ENCODE measurements at regions not wholly inside any gene's neighbourhood (a gene's known extent, or its start where the extent isn't known, plus 50 kb on each side); places are given as distances from the start of the nearest gene placed in this dataset.

GRCh38 chr1:199422206-199422605 lies 605.3 kb upstream of the NR5A2 start:
- H3K9me3 Mint-ChIP-seq, result peaks cover under 1 to 4% (median under 1%) of the 10 kb centered on the region in 3 donors
- H3K27me3 Mint-ChIP-seq, result peaks cover 8 to 18% of the 10 kb centered on the region in 2 donors
- ChIA-PET POLR2A (no interaction called here), CTCF (no interaction called here)
- H3K4me1 ChIP-seq (ENCODE audit: control insufficient read depth in 1 of 2, extremely low read depth in 1 of 2, insufficient read depth in 2 of 2, low read length in 2 of 2), result no peaks in the 10 kb centered on the region
- no peak overlapping the region for H3K4me3 ChIP-seq (ENCODE audit: control insufficient read depth in 1 of 2, extremely low read depth in 1 of 2, low read length in 1 of 2)
- H3K27ac Mint-ChIP-seq, result no peak overlapping the region
- H3K9me3 ChIP-seq, result peaks cover 3% of the 10 kb centered on the region
- WGBS (ENCODE audit: insufficient coverage), result 88% methylated on average over 1 of the region's 1 CpG
- DNase-seq, result no peak
- H3K27me3 ChIP-seq (replicated peaks in 1 of 2; ENCODE audit: control insufficient read depth in 2 of 2, extremely low read depth in 1 of 2, insufficient read depth in 2 of 2, low read length in 1 of 2), result no peaks in the 10 kb centered on the region
- no peak overlapping the region for H3K27ac ChIP-seq (ENCODE audit: low read length)
- no peaks in the 10 kb centered on the region for H3K36me3 Mint-ChIP-seq
- no peak for ATAC-seq (replicated peaks in 1 of 4)
- H3K4me3 Mint-ChIP-seq, result no peak overlapping the region
- no peaks in the 10 kb centered on the region for H3K36me3 ChIP-seq (ENCODE audit: control insufficient read depth in 2 of 2, extremely low read depth in 1 of 2, insufficient read depth in 1 of 2, low read length in 1 of 2)
- no peaks in the 10 kb centered on the region for H3K4me1 Mint-ChIP-seq

GRCh38 chr1:199447906-199448305 lies 579.6 kb upstream of the NR5A2 start:
- H3K4me3 ChIP-seq (ENCODE audit: control insufficient read depth in 1 of 2, extremely low read depth in 1 of 2, low read length in 1 of 2), result no peak overlapping the region
- H3K4me3 Mint-ChIP-seq, result no peak overlapping the region
- 81% methylated on average over 4 of the region's 4 CpGs for WGBS (ENCODE audit: insufficient coverage)
- H3K9me3 Mint-ChIP-seq, result peaks cover 0 to 6% (median 3%) of the 10 kb centered on the region in 3 donors
- peaks cover 0 to 11% of the 10 kb centered on the region in 2 experiments for H3K27me3 ChIP-seq (replicated peaks in 1 of 2; ENCODE audit: control insufficient read depth in 2 of 2, extremely low read depth in 1 of 2, insufficient read depth in 2 of 2, low read length in 1 of 2)
- no peaks in the 10 kb centered on the region for H3K36me3 ChIP-seq (ENCODE audit: control insufficient read depth in 2 of 2, extremely low read depth in 1 of 2, insufficient read depth in 1 of 2, low read length in 1 of 2)
- H3K4me1 Mint-ChIP-seq, result no peaks in the 10 kb centered on the region
- ATAC-seq (replicated peaks in 1 of 4), result no peak
- CTCF ChIA-PET, result no interaction called here
- no peak for DNase-seq
- H3K27me3 Mint-ChIP-seq, result peaks cover 14% of the 10 kb centered on the region in 2 donors
- no peak overlapping the region for H3K27ac ChIP-seq (ENCODE audit: low read length)
- no peak overlapping the region for H3K27ac Mint-ChIP-seq
- H3K4me1 ChIP-seq (ENCODE audit: control insufficient read depth in 1 of 2, extremely low read depth in 1 of 2, insufficient read depth in 2 of 2, low read length in 2 of 2), result no peaks in the 10 kb centered on the region
- no peaks in the 10 kb centered on the region for H3K36me3 Mint-ChIP-seq
- no peaks in the 10 kb centered on the region for H3K9me3 ChIP-seq
- POLR2A ChIA-PET, result no interaction called here

- no CpG with 5 or more reads among the region's 3 CpGs for WGBS (ENCODE audit: insufficient coverage)
- Mint-ChIP-seq H3K27ac (no peak overlapping the region), H3K36me3 (no peaks in the 10 kb centered on the region), H3K27me3 (peaks cover 14% of the 10 kb centered on the region in 2 donors), H3K4me3 (no peak overlapping the region), H3K4me1 (no peaks in the 10 kb centered on the region), H3K9me3 (peaks cover 0 to 6% (median 3%) of the 10 kb centered on the region in 3 donors)
- H3K27ac ChIP-seq (ENCODE audit: low read length), result no peak overlapping the region
- no peak for DNase-seq
- ATAC-seq (replicated peaks in 1 of 4), result no peak
- no peaks in the 10 kb centered on the region for H3K36me3 ChIP-seq (ENCODE audit: control insufficient read depth in 2 of 2, extremely low read depth in 1 of 2, insufficient read depth in 1 of 2, low read length in 1 of 2)
- peaks cover 0 to 11% of the 10 kb centered on the region in 2 experiments for H3K27me3 ChIP-seq (replicated peaks in 1 of 2; ENCODE audit: control insufficient read depth in 2 of 2, extremely low read depth in 1 of 2, insufficient read depth in 2 of 2, low read length in 1 of 2)
- ChIA-PET CTCF (no interaction called here), POLR2A (no interaction called here)
- no peaks in the 10 kb centered on the region for H3K4me1 ChIP-seq (ENCODE audit: control insufficient read depth in 1 of 2, extremely low read depth in 1 of 2, insufficient read depth in 2 of 2, low read length in 2 of 2)
- H3K9me3 ChIP-seq, result no peaks in the 10 kb centered on the region
- no peak overlapping the region for H3K4me3 ChIP-seq (ENCODE audit: control insufficient read depth in 1 of 2, extremely low read depth in 1 of 2, low read length in 1 of 2)
These were observed 578.9 kb upstream of the NR5A2 start for GRCh38 chr1:199448646-199449045.

GRCh38 chr1:199449221-199449620 lies 578.3 kb upstream of the NR5A2 start:
- Mint-ChIP-seq H3K9me3 (peaks cover 0 to 6% (median 3%) of the 10 kb centered on the region in 3 donors), H3K36me3 (no peaks in the 10 kb centered on the region), H3K27ac (no peak overlapping the region), H3K27me3 (peaks cover 14% of the 10 kb centered on the region in 2 donors), H3K4me1 (no peaks in the 10 kb centered on the region), H3K4me3 (no peak overlapping the region)
- ChIA-PET CTCF (no interaction called here), POLR2A (no interaction called here)
- H3K27ac ChIP-seq (ENCODE audit: low read length), result no peak overlapping the region
- H3K27me3 ChIP-seq (replicated peaks in 1 of 2; ENCODE audit: control insufficient read depth in 2 of 2, extremely low read depth in 1 of 2, insufficient read depth in 2 of 2, low read length in 1 of 2), result peaks cover 0 to 11% of the 10 kb centered on the region in 2 experiments
- WGBS (ENCODE audit: insufficient coverage), result 79% methylated on average over 3 of the region's 3 CpGs
- H3K36me3 ChIP-seq (ENCODE audit: control insufficient read depth in 2 of 2, extremely low read depth in 1 of 2, insufficient read depth in 1 of 2, low read length in 1 of 2), result no peaks in the 10 kb centered on the region
- H3K4me3 ChIP-seq (ENCODE audit: control insufficient read depth in 1 of 2, extremely low read depth in 1 of 2, low read length in 1 of 2), result no peak overlapping the region
- no peak for ATAC-seq (replicated peaks in 1 of 4)
- DNase-seq, result no peak
- H3K9me3 ChIP-seq, result no peaks in the 10 kb centered on the region
- H3K4me1 ChIP-seq (ENCODE audit: control insufficient read depth in 1 of 2, extremely low read depth in 1 of 2, insufficient read depth in 2 of 2, low read length in 2 of 2), result no peaks in the 10 kb centered on the region

GRCh38 chr1:199449681-199450080 lies 577.8 kb upstream of the NR5A2 start:
- H3K36me3 ChIP-seq (ENCODE audit: control insufficient read depth in 2 of 2, extremely low read depth in 1 of 2, insufficient read depth in 1 of 2, low read length in 1 of 2), result no peaks in the 10 kb centered on the region
- no peak overlapping the region for H3K4me3 ChIP-seq (ENCODE audit: control insufficient read depth in 1 of 2, extremely low read depth in 1 of 2, low read length in 1 of 2)
- peaks cover 14% of the 10 kb centered on the region in 2 donors for H3K27me3 Mint-ChIP-seq
- peaks cover 0 to 6% (median 3%) of the 10 kb centered on the region in 3 donors for H3K9me3 Mint-ChIP-seq
- 100% methylated on average over 1 of the region's 2 CpGs for WGBS (ENCODE audit: insufficient coverage)
- no peak overlapping the region for H3K4me3 Mint-ChIP-seq
- ChIA-PET CTCF (no interaction called here), POLR2A (no interaction called here)
- ATAC-seq (replicated peaks in 1 of 4) (no peak), DNase-seq (no peak)
- no peak overlapping the region for H3K27ac Mint-ChIP-seq
- H3K9me3 ChIP-seq, result no peaks in the 10 kb centered on the region
- no peaks in the 10 kb centered on the region for H3K36me3 Mint-ChIP-seq
- no peaks in the 10 kb centered on the region for H3K4me1 Mint-ChIP-seq
- no peaks in the 10 kb centered on the region for H3K4me1 ChIP-seq (ENCODE audit: control insufficient read depth in 1 of 2, extremely low read depth in 1 of 2, insufficient read depth in 2 of 2, low read length in 2 of 2)
- no peak overlapping the region for H3K27ac ChIP-seq (ENCODE audit: low read length)
- peaks cover 0 to 11% of the 10 kb centered on the region in 2 experiments for H3K27me3 ChIP-seq (replicated peaks in 1 of 2; ENCODE audit: control insufficient read depth in 2 of 2, extremely low read depth in 1 of 2, insufficient read depth in 2 of 2, low read length in 1 of 2)

- peaks cover 7 to 9% of the 10 kb centered on the region in 2 donors for H3K27me3 Mint-ChIP-seq
These were observed 574.9 kb upstream of the NR5A2 start for GRCh38 chr1:199452627-199453026.

GRCh38 chr1:199453723-199454122 lies 573.8 kb upstream of the NR5A2 start:
- no peaks in the 10 kb centered on the region for H3K9me3 Mint-ChIP-seq
- no peaks in the 10 kb centered on the region for H3K4me1 Mint-ChIP-seq
- no peaks in the 10 kb centered on the region for H3K36me3 Mint-ChIP-seq
- H3K9me3 ChIP-seq, result no peaks in the 10 kb centered on the region
- CTCF ChIA-PET, result no interaction called here
- H3K4me3 Mint-ChIP-seq, result no peak overlapping the region
- ATAC-seq (replicated peaks in 1 of 4) (no peak), DNase-seq (no peak)
- H3K27me3 Mint-ChIP-seq, result peaks cover 4 to 5% of the 10 kb centered on the region in 2 donors
- H3K4me3 ChIP-seq (ENCODE audit: control insufficient read depth in 1 of 2, extremely low read depth in 1 of 2, low read length in 1 of 2), result no peak overlapping the region
- no peaks in the 10 kb centered on the region for H3K27me3 ChIP-seq (replicated peaks in 1 of 2; ENCODE audit: control insufficient read depth in 2 of 2, extremely low read depth in 1 of 2, insufficient read depth in 2 of 2, low read length in 1 of 2)
- H3K27ac Mint-ChIP-seq, result no peak overlapping the region
- H3K36me3 ChIP-seq (ENCODE audit: control insufficient read depth in 2 of 2, extremely low read depth in 1 of 2, insufficient read depth in 1 of 2, low read length in 1 of 2), result no peaks in the 10 kb centered on the region
- POLR2A ChIA-PET, result no interaction called here
- no peaks in the 10 kb centered on the region for H3K4me1 ChIP-seq (ENCODE audit: control insufficient read depth in 1 of 2, extremely low read depth in 1 of 2, insufficient read depth in 2 of 2, low read length in 2 of 2)
- 83% methylated on average over 2 of the region's 3 CpGs for WGBS (ENCODE audit: insufficient coverage)
- H3K27ac ChIP-seq (ENCODE audit: low read length), result no peak overlapping the region

More at GRCh38 chr1:199452627-199453026, 574.9 kb upstream of the NR5A2 start:
- Histone ChIP-seq H3K4me1 (ENCODE audit: control insufficient read depth in 1 of 2, extremely low read depth in 1 of 2, insufficient read depth in 2 of 2, low read length in 2 of 2) (no peaks in the 10 kb centered on the region), H3K9me3 (no peaks in the 10 kb centered on the region), H3K27me3 (replicated peaks in 1 of 2; ENCODE audit: control insufficient read depth in 2 of 2, extremely low read depth in 1 of 2, insufficient read depth in 2 of 2, low read length in 1 of 2) (peaks cover 0 to 6% of the 10 kb centered on the region in 2 experiments), H3K36me3 (ENCODE audit: control insufficient read depth in 2 of 2, extremely low read depth in 1 of 2, insufficient read depth in 1 of 2, low read length in 1 of 2) (no peaks in the 10 kb centered on the region), H3K27ac (ENCODE audit: low read length) (no peak overlapping the region), H3K4me3 (ENCODE audit: control insufficient read depth in 1 of 2, extremely low read depth in 1 of 2, low read length in 1 of 2) (no peak overlapping the region)
- H3K27ac Mint-ChIP-seq, result no peak overlapping the region
- no peaks in the 10 kb centered on the region for H3K4me1 Mint-ChIP-seq
- H3K36me3 Mint-ChIP-seq, result no peaks in the 10 kb centered on the region
- CTCF ChIA-PET, result no interaction called here
- ATAC-seq (replicated peaks in 1 of 4) (no peak), DNase-seq (no peak)
- H3K4me3 Mint-ChIP-seq, result no peak overlapping the region
- no peaks in the 10 kb centered on the region for H3K9me3 Mint-ChIP-seq
- WGBS (ENCODE audit: insufficient coverage), result 100% methylated on average over 1 of the region's 2 CpGs
- POLR2A ChIA-PET, result no interaction called here
